ENCODE measurements at regions not wholly inside any gene's neighbourhood (a gene's known extent, or its start where the extent isn't known, plus 50 kb on each side); places are given as distances from the start of the nearest gene placed in this dataset.

- H3K9me3 ChIP-seq = no peaks in the 10 kb centered on the region
- H3K36me3 ChIP-seq = no peaks in the 10 kb centered on the region
- peaks cover 64% of the 10 kb centered on the region for H3K27me3 ChIP-seq
- no peaks in the 10 kb centered on the region for H3K4me1 ChIP-seq (ENCODE audit: control insufficient read depth in 1 of 2, insufficient read depth in 1 of 2, low read depth in 1 of 2, low read length in 1 of 2)
- TF ChIP-seq CTCF (IDR thresholded peaks at IDR 0.05) = no peak
- H3K27ac ChIP-seq = no peak overlapping the region
- H3K4me3 ChIP-seq (ENCODE audit: low read depth in 1 of 2, low read length in 1 of 2) = no peak overlapping the region
Measured at GRCh38 chr14:101454229-101454628, 107.1 kb upstream of the DIO3 start.

GRCh38 chr14:101456246-101457175 is 104.8 kb upstream of the DIO3 start:
- no peaks in the 10 kb centered on the region for H3K4me1 ChIP-seq (ENCODE audit: control insufficient read depth in 1 of 2, insufficient read depth in 1 of 2, low read depth in 1 of 2, low read length in 1 of 2)
- no peak for TF ChIP-seq CTCF (IDR thresholded peaks at IDR 0.05)
- no peak overlapping the region for H3K4me3 ChIP-seq (ENCODE audit: low read depth in 1 of 2, low read length in 1 of 2)
- peaks cover 87% of the 10 kb centered on the region for H3K27me3 ChIP-seq
- no peak overlapping the region for H3K27ac ChIP-seq
- no peaks in the 10 kb centered on the region for H3K36me3 ChIP-seq
- H3K9me3 ChIP-seq = no peaks in the 10 kb centered on the region

DNA sequence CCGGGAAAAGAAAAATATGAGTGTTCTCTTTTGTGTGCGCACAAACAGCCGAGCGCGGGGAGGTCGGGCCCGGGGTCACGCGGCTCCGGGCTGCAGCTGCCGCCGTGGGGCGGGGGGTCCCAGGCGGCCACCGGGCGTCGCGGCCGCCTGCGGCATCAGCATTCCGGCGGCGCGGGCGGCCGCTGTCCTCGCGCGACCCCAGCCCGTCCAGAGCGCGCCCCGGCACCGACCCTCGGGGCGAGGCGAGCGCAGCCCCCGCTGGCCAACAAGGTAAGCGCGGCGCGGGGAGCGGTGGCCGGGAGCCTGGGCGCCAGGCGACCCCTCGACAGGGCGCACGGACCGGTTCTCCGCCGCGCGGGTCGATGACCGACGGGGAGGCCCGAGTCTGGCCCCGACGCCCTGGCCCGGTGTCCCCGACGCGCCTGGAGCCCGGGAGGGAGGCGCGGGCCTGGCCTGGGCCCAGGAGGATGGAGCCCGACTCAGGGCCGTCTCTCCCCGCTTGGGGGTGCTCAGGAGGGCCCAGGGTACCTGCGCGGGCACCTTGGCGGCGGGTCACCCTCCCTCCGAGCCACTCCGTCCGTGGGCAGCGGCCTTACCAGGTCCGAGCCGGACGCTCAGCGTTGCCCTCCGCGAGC is 103.9 kb upstream of the DIO3 start:
- H3K27ac ChIP-seq = no peak overlapping the region
- no peaks in the 10 kb centered on the region for H3K4me1 ChIP-seq (ENCODE audit: control insufficient read depth in 1 of 2, insufficient read depth in 1 of 2, low read depth in 1 of 2, low read length in 1 of 2)
- no peak for TF ChIP-seq CTCF (IDR thresholded peaks at IDR 0.05)
- no peak overlapping the region for H3K4me3 ChIP-seq (ENCODE audit: low read depth in 1 of 2, low read length in 1 of 2)
- no peaks in the 10 kb centered on the region for H3K36me3 ChIP-seq
- no peaks in the 10 kb centered on the region for H3K9me3 ChIP-seq
- H3K27me3 ChIP-seq = peaks cover 94% of the 10 kb centered on the region

DNA sequence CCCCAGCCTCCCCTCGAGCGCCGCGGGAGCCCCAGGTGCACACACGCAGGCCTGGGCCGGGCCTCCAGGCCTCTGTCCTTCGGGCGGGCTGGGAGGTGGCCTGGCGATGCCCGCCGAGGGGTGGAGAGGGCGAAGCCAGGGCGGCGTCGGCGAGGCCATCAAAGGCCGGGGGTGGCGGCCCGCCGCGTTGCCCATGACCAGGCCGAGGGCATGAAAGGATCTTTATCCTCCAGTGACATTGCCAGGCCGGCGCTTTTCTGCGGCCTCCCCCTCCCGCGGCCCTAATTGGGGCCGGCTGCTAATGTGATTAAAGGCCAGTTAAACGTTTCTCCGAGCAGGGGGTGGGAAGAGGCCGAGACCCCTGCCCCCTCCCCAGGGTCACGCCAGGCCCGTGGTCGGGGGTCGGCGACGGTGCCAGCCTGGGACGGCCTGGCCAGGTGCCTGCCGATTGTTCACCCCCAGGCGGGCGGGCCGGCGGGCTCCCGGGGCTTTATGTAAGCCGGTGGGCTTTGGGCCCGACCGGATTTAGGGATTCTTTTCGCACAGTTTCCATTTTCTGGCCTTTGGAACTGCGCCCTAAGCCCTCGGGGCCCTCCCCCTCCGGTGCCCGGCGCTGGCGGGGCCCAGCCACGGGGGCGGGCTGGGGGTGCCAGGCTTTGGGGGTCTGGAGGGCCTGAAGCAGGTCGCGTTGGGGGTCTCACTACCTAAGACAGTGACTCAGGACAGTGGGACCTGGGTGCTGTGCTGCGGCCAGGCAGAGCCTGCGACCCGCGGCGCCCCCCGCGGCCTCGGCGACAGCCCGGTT is 103.2 kb upstream of the DIO3 start:
- peaks cover 97% of the 10 kb centered on the region for H3K27me3 ChIP-seq
- H3K27ac ChIP-seq = no peak overlapping the region
- H3K4me1 ChIP-seq (ENCODE audit: control insufficient read depth in 1 of 2, insufficient read depth in 1 of 2, low read depth in 1 of 2, low read length in 1 of 2) = no peaks in the 10 kb centered on the region
- H3K4me3 ChIP-seq (ENCODE audit: low read depth in 1 of 2, low read length in 1 of 2) = no peak overlapping the region
- no peaks in the 10 kb centered on the region for H3K36me3 ChIP-seq
- no peak for TF ChIP-seq CTCF (IDR thresholded peaks at IDR 0.05)
- no peaks in the 10 kb centered on the region for H3K9me3 ChIP-seq

- no peak overlapping the region for H3K27ac ChIP-seq
- no peak for TF ChIP-seq CTCF (IDR thresholded peaks at IDR 0.05)
- peaks cover 94% of the 10 kb centered on the region for H3K27me3 ChIP-seq
- H3K4me1 ChIP-seq (ENCODE audit: control insufficient read depth in 1 of 2, insufficient read depth in 1 of 2, low read depth in 1 of 2, low read length in 1 of 2) = no peaks in the 10 kb centered on the region
- no peak overlapping the region for H3K4me3 ChIP-seq (ENCODE audit: low read depth in 1 of 2, low read length in 1 of 2)
- no peaks in the 10 kb centered on the region for H3K36me3 ChIP-seq
- H3K9me3 ChIP-seq = no peaks in the 10 kb centered on the region
Measured at GRCh38 chr14:101458741-101459550, 102.3 kb upstream of the DIO3 start.
